Lung (tissue), 11 donors: ENCODE measurements at regions not wholly inside any gene's neighbourhood (a gene's known extent, or its start where the extent isn't known, plus 50 kb on each side); places are given as distances from the start of the nearest gene placed in this dataset.

ENCODE experiments used
- ATAC-seq: fragments of 200-7000 bp; cut with Tn5 transposase; one replicate; pipeline ENCODE4 v1.9.1; 2020; ENCODE audit warnings: moderate number of reproducible peaks; ENCODE audit not compliant: insufficient read depth, low FRiP score
- DNase-seq, 3 donors: peaks; one replicate each; pipeline ENCODE4 v3.0.0-alpha.2; 2013 to 2017
- H3K27ac ChIP-seq, 2 donors: one replicate each; pipeline ENCODE4 v1.5.1; 2013; ENCODE audit warnings: mild to moderate bottlenecking in 2 of 2, moderate library complexity in 2 of 2, control low read depth in 1 of 2, inconsistent platforms in 1 of 2, low read depth in 1 of 2, low read length in 1 of 2
- H3K27me3 ChIP-seq, 3 donors: one replicate each; pipeline ENCODE4 v1.5.1; 2013; ENCODE audit warnings: low read length in 2 of 3; ENCODE audit not compliant: control insufficient read depth in 3 of 3, insufficient read depth in 3 of 3
- H3K36me3 ChIP-seq, 4 donors: one replicate each; pipeline ENCODE4 v1.5.1; 2013; ENCODE audit warnings: low read length in 4 of 4, mild to moderate bottlenecking in 1 of 4, moderate library complexity in 1 of 4; ENCODE audit not compliant: control insufficient read depth in 4 of 4, insufficient read depth in 4 of 4
- H3K4me1 ChIP-seq, 5 donors: one replicate each; pipeline ENCODE4 v1.5.1; 2013; ENCODE audit warnings: low read length in 5 of 5, mild to moderate bottlenecking in 2 of 5, moderate library complexity in 1 of 5; ENCODE audit not compliant: control insufficient read depth in 5 of 5, insufficient read depth in 5 of 5
- H3K4me3 ChIP-seq: one replicate; pipeline ENCODE4 v1.5.1; 2013; ENCODE audit warnings: mild to moderate bottlenecking, control low read depth, moderate library complexity
- H3K9ac ChIP-seq, 2 donors: one replicate each; pipeline ENCODE4 v1.5.1; 2013; ENCODE audit warnings: low read length in 2 of 2, control low read depth in 1 of 2; ENCODE audit not compliant: insufficient read depth in 1 of 2
- H3K9me3 ChIP-seq, 4 donors: one replicate each; pipeline ENCODE4 v1.5.1; 2013; ENCODE audit warnings: low read length in 3 of 4, mild to moderate bottlenecking in 1 of 4, moderate library complexity in 1 of 4; ENCODE audit not compliant: control insufficient read depth in 4 of 4, insufficient read depth in 3 of 4
- CTCF ChIP-seq: IDR thresholded peaks from 2 replicates; pipeline ENCODE4 v1.5.1; 2012; ENCODE audit warnings: mild to moderate bottlenecking; ENCODE audit errors: control extremely low read depth, extremely low read depth
- WGBS, 2 donors: extraction: QIAGEN DNeasy Blood & Tissue Kit; methylation state at CpG; one replicate each; pipeline ENCODE4 v1.1.7; 2013; 5-methylcytosine and 5-hydroxymethylcytosine counted together
- donor health status: control.
- donor health status: control.
- donor health status: Bipolar disorder and iron deficiency.
- donor health status: healthy.
- donor health status: DM: yes; HTN: yes; CAD: no.

- Histone ChIP-seq H3K4me1 (no peaks in the 10 kb centered on the region), H3K27ac (no peak overlapping the region), H3K9me3 (no peaks in the 10 kb centered on the region), H3K36me3 (no peaks in the 10 kb centered on the region), H3K27me3 (no peaks in the 10 kb centered on the region), H3K4me3 (no peak overlapping the region), H3K9ac (no peak overlapping the region)
- ATAC-seq, result no peak
- 87 to 90% methylated on average over 5 of the region's 5 CpGs for WGBS, 2 donors
- no peak for TF ChIP-seq CTCF
- DNase-seq, result no peak
Measured at GRCh38 chr4:152016303-152016620, 255.5 kb upstream of the GATB start.

- H3K4me3 ChIP-seq, result no peak overlapping the region
- DNase-seq, result no peak
- no peak for TF ChIP-seq CTCF
- no peak overlapping the region for H3K27ac ChIP-seq
- ATAC-seq, result no peak
- H3K36me3 ChIP-seq, result no peaks in the 10 kb centered on the region
- no peaks in the 10 kb centered on the region for H3K9me3 ChIP-seq
- no peaks in the 10 kb centered on the region for H3K27me3 ChIP-seq
- peaks cover 0 to 3% (median 0%) of the 10 kb centered on the region in 5 donors for H3K4me1 ChIP-seq
- 84 to 90% methylated on average over 11 of the region's 11 CpGs for WGBS, 2 donors
- H3K9ac ChIP-seq, result no peak overlapping the region
Measured at GRCh38 chr4:152015597-152016302, 254.9 kb upstream of the GATB start.

GRCh38 chr4:152014280-152014679, 253.5 kb upstream of the GATB start:
- no peak overlapping the region for H3K4me3 ChIP-seq
- WGBS, 2 donors, result 60 to 65% methylated on average over 3 of the region's 3 CpGs
- no peak overlapping the region for H3K9ac ChIP-seq
- no peaks in the 10 kb centered on the region for H3K9me3 ChIP-seq
- no peak overlapping the region for H3K27ac ChIP-seq
- no peaks in the 10 kb centered on the region for H3K27me3 ChIP-seq
- no peaks in the 10 kb centered on the region for H3K36me3 ChIP-seq
- DNase-seq (no peak), ATAC-seq (no peak)
- H3K4me1 ChIP-seq, result peaks cover 0 to 7% (median 0%) of the 10 kb centered on the region in 5 donors
- TF ChIP-seq CTCF, result no peak

- Histone ChIP-seq H3K27me3 (peaks cover 0 to 1% (median 0%) of the 10 kb centered on the region in 3 donors), H3K4me3 (no peak overlapping the region), H3K9ac (no peak overlapping the region), H3K4me1 (peaks cover 0 to 7% (median 0%) of the 10 kb centered on the region in 5 donors), H3K9me3 (no peaks in the 10 kb centered on the region), H3K27ac (no peak overlapping the region), H3K36me3 (no peaks in the 10 kb centered on the region)
- TF ChIP-seq CTCF, result no peak
- 80 to 86% methylated on average over 7 of the region's 7 CpGs for WGBS, 2 donors
- DNase-seq (no peak), ATAC-seq (no peak)
Measured at GRCh38 chr4:152011469-152011868, 250.7 kb upstream of the GATB start.
